ENCODE measurements at regions not wholly inside any gene's neighbourhood (a gene's known extent, or its start where the extent isn't known, plus 50 kb on each side); places are given as distances from the start of the nearest gene placed in this dataset.

DNA sequence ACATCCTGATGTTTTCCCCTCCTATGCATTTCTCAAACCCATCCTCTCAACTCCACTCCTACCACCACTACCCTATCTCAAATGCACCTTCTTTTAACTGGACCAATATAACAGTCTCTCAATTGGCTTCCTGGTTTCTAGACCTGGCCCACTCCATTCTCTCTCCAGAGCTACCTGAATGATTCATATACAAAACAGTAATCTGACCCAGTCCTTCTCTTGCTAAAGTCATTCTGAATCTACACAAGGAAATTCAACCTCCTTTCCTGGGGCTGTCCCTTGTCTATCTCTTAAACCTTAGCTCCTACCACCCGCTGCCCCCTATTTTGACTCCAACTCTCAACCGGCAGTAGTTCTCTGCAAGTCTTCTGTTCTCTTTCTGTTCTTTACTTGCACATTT lies 97.2 kb downstream of the PCSK1 start:
- H3K27ac ChIP-seq: peak overlapping the region; percentile 97
- no peak for TF ChIP-seq ZFX (IDR thresholded peaks at IDR 0.05; ENCODE audit: borderline replicate concordance)
- TF ChIP-seq, protein P1, sequence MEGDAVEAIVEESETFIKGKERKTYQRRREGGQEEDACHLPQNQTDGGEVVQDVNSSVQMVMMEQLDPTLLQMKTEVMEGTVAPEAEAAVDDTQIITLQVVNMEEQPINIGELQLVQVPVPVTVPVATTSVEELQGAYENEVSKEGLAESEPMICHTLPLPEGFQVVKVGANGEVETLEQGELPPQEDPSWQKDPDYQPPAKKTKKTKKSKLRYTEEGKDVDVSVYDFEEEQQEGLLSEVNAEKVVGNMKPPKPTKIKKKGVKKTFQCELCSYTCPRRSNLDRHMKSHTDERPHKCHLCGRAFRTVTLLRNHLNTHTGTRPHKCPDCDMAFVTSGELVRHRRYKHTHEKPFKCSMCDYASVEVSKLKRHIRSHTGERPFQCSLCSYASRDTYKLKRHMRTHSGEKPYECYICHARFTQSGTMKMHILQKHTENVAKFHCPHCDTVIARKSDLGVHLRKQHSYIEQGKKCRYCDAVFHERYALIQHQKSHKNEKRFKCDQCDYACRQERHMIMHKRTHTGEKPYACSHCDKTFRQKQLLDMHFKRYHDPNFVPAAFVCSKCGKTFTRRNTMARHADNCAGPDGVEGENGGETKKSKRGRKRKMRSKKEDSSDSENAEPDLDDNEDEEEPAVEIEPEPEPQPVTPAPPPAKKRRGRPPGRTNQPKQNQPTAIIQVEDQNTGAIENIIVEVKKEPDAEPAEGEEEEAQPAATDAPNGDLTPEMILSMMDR (IDR thresholded peaks at IDR 0.05): no peak

DNA sequence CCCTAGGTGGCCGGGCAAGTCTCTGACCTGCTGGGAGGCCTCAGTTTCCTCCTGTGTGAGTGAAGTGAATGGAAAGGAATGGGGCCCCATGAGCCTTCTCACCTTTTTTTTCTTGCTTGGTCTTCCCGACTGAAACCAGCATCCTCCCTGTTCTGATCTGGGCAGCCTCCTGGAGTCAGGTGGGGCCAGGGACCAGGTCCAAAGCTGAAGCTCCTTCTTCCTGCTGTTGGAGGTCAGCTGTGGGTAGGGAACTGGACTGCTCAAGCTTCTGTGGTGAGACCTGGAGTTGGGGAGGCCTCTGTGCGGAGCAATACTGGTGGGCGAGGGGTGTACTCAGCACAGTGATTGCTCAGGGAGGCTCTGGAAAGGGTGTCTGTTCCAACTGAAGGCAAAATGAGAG lies 99.7 kb downstream of the PCSK1 start:
- H3K27ac ChIP-seq: peak overlapping the region; percentile 97
- TF ChIP-seq ZFX (IDR thresholded peaks at IDR 0.05; ENCODE audit: borderline replicate concordance): no peak
- TF ChIP-seq, protein P1 (IDR thresholded peaks at IDR 0.05): no peak

DNA sequence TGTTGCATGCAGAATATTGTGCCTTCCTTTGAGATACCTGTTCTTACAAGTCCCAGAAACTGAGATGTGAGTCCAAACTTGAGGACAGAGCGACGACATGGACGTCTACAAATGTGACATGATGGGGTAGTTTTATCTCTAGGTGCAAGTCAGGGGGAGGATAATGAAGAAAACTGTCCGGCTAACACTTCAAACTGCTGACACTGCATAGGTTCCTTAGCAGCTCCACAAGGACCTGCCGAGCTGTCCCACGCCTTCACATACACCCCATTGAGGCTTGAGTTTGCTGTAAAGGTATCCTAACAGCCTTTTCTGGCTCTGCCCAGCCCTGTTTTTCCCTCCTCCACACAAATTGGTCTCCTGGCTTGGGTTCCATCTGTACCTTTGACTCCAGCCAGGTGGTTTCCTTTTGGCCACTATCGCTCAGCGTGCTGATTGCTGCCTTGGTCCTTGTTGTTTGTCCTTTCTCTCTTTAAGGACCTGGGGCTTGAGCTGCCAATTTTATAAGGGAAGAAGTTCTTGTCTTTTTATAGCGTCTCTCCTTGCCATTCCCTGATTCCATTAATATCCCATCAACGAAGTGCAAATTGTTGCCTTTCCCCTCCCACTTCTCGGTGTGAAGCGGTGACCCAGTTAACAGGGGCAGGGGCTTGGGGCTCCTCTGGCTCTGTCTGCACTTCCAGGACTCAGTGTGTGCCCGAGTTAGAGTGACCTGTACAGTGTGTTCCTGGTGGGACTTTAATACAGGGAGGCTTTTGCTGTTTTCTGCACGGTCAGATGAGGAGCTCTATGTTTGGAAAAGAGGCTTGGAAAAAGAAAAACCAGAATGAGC lies 100.3 kb downstream of the PCSK1 start:
- TF ChIP-seq, protein P1 (IDR thresholded peaks at IDR 0.05): no peak
- TF ChIP-seq ZFX (IDR thresholded peaks at IDR 0.05; ENCODE audit: borderline replicate concordance): no peak
- peak overlapping the region; percentile 97 for H3K27ac ChIP-seq

DNA sequence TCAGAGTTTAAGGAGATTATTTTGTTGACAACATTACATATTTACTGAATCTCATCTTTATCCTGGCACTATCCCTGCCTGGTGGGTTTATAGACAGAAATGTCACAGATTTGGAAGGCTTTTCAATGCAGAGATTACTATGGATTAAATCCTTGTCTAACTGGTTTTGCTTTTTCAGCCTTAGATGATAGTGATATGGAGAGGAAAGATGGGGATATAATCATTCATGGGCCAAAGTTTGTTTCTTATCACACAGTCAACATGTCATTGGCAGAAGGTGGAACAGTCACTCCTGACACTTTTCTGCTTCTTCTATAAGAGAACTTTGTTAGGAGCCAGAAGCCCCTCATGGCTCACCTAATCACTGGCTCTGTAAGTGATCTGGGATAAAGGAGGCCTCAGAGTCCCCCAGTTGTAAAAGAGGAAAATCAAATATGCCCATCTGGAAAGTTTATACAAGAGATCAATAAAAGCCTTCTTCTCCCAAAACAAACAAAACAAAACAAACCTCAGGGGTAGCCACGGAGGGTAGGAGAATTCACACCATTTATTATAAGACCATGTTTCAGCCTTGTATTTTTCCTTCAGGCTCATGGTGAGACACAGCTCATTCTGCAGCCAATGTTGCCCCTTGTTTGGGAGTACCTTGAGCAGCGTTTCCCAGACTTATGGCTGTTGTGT lies 101.2 kb downstream of the PCSK1 start:
- H3K27ac ChIP-seq: peak overlapping the region; percentile 97

DNA sequence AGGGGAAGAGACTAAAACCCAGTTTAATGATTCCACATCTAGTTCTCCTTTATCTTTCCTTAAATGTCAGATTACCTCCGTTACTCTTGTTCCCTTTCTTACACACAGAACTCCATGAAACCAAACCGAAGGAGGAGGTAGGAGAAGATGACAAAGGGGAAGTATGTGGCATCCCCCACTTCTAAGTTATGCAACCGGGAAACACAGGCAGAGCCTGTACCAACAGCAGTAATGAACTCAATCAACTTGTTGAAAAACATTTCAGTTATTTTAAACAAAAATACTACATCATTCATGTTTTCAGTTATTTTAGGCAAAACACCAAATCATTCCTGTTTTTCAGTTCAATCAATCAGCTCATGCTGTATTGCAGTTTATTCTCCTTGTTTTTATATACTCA lies 101.8 kb downstream of the PCSK1 start:
- peak overlapping the region; percentile 97 for H3K27ac ChIP-seq
- no peak for TF ChIP-seq ZFX (IDR thresholded peaks at IDR 0.05; ENCODE audit: borderline replicate concordance)
- TF ChIP-seq, protein P1 (IDR thresholded peaks at IDR 0.05): no peak

More for the DNA sequence above, 101.2 kb downstream of the PCSK1 start:
- TF ChIP-seq, protein P1 (IDR thresholded peaks at IDR 0.05): no peak
- no peak for TF ChIP-seq ZFX (IDR thresholded peaks at IDR 0.05; ENCODE audit: borderline replicate concordance)

DNA sequence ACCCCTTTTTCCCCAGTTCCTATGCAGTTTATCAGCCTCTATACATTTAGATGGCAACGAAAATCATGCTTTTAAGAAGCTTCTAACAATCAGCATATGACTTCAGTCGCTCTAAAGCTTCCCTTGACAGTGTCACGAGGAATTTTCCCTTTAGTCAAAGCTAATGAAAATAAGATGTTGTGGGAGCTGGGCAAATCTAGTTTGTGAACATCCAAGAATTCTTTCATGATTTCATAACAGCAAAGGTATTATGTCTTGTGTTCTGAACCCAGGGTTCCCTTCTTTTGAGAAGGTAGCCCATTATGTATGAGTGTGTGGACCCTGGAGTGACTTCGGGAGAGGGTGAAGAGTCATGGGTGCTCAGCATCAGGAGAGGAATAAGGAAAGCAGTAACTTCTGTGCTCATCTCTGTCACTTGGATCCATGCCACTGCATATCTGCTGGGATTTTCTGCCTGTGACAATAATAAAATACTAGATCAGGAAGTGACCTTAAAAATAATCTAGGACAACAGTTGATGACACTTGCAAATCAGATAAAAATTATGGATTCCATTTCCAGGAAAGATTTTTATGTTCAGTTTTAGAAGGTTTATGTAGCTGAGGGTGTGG lies 102.4 kb downstream of the PCSK1 start:
- H3K27ac ChIP-seq: peak overlapping the region; percentile 97
- TF ChIP-seq ZFX (IDR thresholded peaks at IDR 0.05; ENCODE audit: borderline replicate concordance): no peak
- TF ChIP-seq, protein P1 (IDR thresholded peaks at IDR 0.05): no peak
